Activated naive CD4-positive, alpha-beta T cell treated with Interleukin-2 at 50 U/mL for 16 hours (primary cell): ENCODE measurements at regions not wholly inside any gene's neighbourhood (a gene's known extent, or its start where the extent isn't known, plus 50 kb on each side); places are given as distances from the start of the nearest gene placed in this dataset.

Experiments used
- DNase-seq: peaks from one replicate; pipeline ENCODE4 v3.0.0-alpha.2; 2020

DNA sequence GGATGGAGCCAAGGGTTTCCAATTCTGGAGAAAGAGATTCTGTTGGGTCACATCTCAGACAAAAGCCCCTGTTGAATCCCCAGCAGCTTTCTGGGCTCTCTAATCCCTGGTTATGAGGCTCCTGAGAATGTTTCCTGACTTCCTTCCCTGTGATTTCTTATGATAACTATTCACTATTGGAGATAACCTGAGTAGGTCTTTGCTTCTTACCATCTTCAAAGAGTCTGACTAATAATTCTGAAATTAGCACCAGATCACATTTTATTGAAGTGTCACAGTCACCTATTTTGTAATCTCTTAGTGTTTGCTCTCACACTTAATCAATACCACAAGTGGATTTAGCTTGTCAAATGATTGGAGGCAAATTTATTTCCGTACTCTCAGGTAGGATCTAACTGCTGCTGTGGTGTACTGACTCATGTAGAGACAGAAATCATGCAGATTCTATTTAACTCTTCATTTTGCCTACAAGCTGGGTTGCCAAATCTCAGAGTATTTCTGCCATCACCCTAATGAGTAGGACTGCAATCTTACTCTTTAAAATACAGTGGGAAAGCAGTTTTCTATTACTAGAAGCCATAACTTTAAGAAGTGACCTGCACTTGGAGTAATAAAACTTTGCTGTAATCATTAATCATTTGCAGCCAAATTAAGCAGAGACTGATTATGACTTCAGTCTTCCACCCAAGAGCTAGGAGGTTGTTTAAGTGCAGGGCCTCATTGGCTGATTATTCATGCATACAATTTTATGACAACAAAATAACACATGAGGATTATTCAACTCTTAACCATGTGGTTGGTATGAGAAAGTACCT is 422.1 kb downstream of the EPM2A start:
- DNase-seq, result no peak

DNA sequence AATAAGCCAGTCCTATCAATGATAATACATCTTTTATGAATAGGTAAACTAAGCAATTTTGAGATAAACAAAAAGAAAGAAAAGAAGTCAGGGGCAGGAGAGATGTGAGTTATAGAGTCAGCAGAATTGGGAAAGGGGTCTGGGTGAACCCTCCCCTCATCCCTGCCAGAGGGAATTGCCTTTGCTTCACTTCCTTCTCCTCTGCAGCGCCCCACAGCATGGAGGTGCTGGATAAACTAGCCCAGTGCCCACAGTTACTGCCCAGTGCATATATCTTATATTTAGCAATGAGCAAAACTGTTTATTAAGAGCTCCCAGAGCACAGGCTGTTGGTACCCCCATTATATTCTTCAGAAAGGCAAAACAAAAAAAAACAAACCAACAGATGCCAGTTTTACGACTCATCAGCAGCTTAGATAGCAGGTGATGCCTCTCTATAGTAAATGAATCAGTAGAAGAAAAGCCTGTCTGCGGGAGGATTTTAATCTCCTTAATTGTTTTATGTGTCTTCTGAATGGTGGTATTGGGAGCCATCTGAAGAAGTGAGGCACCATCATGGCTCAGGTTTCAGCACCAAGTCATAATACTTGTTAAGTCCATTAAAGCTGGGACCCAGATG is 419.2 kb downstream of the EPM2A start:
- no peak for DNase-seq

DNA sequence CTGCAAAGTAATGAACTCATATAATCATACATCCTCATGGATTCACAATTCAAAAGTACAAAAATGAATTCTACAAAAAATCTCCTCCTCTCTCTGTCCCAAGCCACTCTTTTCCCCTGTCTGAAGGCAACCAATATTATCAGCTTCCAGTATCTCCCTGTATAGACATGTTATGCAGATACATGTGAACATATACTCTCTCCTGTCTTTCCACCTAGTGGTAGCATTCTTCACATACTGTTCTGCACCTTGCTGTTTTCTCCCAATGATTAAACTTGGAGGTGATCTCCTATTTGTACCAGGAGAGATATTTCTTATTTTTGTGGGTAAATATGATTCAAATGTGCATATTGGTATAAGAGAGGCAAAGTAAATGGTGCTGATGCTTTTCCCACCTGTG is 416.4 kb downstream of the EPM2A start:
- no peak for DNase-seq

DNA sequence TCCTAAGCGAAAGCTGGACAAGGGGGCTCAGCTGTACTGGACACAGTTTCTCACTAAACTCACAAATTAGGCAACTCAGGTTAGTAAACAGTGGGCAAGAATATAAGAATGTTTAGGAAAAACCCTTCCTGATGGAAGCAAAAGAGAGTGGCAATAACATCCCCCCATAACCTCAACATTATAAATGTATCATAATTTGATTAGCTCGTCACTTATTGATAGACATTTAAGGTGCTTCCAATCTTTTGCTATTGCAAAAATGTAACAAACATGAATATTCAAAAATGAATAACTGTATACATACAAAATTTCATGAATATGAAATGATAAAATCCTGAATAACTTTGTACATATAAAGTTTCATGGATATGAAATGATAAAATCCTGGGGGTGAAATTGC is 415.7 kb downstream of the EPM2A start:
- no peak for DNase-seq

DNA sequence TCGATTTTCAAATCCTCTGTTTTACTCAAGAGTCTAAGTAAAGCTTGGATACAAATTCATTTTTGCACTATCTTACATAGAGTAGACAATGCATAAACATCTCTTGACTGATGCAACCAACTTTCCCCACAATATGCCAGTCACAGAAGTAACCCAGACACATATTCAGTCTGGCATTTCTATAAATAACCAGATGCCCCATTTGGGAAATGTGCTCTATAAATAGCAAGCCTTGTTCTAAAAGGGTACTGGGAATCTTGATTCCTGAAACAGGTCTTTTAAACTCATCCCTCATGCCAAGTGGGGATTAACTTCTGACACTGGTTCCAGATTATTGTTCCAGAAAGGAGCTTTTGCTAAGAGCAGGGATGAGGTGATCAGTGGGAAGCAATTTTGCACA is 411.7 kb downstream of the EPM2A start:
- DNase-seq, result no peak

DNA sequence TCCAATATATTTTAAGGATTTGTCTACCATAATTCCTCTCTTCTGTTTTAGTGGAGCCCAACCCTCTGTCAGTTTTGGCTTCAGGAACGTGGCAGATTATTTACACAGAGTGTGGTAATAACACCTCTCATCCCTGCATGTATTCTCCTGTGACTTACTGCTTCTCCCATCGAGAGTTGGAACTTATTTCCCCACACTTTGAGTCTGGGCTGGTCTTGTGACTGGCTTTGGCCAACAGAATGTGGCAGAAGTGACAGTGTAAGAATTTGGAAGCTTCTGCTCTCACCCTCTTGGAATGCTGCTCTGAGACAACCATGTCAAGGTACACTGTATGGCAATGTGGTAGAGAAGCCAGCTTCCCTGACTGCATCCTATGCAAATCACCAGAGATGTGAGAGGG is 407.7 kb downstream of the EPM2A start:
- DNase-seq, result no peak

DNA sequence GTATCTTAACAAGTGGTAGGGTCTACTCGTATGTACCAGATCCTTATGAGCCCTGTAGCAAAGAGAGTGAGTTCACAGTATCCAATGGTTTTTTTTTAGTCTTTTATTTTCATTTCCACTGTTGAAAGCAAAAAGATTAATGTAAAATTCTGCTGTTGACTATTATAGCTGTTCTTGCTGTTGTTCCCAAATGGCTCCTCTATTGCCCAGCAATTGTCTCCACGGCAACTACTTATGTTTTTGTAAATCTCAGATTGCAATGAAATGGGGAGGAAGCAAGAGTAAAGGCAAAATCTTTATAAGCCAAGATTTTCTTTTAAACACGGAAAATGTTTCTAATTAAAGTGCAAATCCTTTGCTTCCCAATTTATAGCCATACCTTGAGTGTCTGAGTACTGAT is 406.1 kb downstream of the EPM2A start:
- DNase-seq, result no peak

DNA sequence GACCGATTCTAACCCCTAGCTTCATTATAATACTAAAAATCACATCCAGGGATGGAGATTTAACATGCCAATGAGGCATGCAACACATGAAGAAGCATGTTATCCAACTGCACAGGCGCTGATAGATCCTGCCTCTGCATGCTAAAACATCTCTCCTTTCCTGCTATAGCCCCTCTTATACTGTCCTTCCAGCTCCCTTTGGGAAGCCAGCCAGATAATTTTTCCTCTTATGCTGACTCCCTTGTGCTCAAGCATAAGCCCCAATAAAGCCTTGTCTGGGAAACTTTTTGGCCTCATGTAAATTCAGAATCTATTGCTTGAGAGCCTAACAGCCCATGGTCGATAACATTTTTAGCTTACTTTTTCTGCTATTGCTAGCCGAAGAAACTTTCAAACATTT is 404.3 kb downstream of the EPM2A start:
- no peak for DNase-seq

DNA sequence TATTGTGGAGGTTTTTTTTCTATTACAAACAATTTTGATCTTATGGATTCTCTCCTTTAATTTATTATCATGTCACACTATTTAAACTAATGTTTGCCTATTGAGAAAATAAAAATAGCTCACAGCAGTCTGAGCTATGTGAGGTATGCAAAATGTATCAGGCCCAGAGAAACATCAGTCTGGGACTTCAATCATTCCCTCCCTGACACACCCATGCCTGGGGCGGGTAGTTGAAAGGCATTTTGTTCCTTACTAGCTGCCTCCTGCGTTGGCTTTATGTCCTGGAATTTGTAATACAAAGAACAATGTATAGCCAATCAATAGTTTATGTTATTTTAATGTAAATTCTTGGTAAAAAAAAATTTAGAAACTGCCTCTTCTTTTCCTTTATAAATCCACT is 403.3 kb downstream of the EPM2A start:
- no peak for DNase-seq

DNA sequence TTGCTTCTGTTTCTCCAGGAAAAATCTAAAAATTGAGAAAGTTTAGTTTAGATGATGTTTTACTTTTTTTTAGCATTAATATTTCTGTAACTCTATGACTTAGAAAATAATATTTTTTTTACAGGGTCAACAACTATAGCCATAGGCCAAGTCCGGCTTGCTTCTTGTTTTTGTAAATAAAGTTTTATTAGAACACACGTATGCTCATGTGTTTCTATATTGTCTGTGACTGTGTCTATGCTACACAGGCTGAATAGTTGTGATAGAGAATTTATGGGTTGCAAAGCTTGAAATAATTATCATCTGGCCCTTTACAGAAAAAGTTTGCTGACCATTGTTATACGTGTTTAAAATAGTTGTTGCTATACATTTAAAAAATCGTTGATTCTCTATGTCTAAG is 399.2 kb downstream of the EPM2A start:
- no peak for DNase-seq

DNA sequence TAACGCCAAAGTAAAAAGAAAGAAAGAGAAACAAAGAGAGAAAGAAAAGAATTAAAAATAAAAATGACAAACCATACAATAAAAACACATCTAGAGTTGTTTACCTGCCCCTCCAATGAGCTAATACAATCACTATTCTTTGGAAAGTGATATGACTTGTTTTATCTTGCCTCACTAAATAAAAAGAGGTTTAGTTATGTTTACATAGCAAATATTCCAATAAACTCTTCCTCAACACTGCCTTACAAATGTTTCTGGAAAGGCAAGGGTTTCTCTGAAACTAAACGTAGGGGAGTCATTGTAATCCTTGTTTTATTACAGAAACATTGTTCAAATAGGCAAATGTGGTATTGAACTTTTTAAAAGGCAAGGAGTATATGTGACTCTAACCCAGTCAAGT is 396.2 kb downstream of the EPM2A start:
- no peak for DNase-seq

DNA sequence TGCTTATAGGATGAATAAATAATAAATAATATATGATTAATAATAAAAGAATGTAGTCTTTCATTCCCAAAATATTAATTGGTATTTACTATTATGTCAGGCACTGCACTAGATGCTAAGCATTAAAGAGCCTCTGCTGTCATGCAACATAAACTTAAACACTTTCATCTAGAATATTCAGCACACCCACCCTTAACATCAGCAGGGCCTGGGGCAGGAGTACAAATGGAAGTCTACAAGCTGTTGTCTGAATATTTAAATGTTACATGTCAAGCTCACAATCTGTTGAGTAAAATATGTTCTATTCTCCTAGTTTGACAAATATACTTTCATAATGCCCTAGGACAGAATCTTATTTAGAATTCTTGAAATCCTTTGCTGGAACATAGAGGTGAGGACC is 395.1 kb downstream of the EPM2A start:
- no peak for DNase-seq

DNA sequence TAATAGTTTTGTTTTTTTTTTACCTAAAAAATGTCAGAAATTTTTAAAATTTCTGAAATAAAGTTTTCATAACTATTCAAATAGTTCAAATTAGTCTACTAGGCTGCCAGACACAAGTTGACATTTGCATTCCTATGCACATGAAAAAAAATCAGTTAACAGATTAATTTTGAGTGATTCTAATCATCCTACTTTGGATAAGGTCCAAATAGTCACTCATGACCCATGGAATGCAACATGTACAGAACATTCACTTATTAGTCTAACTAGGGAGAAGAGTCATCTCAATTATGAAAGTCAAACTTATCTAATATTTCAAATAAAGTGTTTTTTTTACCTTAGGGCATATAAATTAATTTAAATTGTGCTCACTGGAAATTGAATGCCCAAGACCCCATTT is 390.2 kb downstream of the EPM2A start:
- no peak for DNase-seq

DNA sequence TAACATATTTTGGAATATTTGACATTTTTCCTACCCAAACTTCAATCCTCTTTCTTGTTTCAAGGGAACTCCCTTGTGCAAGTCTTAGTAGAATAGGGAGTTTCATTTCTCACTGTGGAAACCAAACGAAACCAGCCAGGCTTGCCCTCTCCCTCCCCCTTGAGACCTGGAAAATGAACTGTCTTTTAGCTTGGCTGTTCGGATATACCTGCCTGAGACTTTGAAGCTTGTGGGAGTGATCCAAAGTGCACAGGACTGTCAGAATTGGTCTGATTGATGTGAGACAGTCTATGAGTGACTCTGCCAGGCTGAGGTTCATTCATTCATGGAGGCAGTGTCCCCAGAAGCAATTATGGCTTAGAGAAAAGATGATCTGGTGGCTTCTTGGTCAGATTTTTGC is 388.1 kb downstream of the EPM2A start:
- DNase-seq, result no peak

DNA sequence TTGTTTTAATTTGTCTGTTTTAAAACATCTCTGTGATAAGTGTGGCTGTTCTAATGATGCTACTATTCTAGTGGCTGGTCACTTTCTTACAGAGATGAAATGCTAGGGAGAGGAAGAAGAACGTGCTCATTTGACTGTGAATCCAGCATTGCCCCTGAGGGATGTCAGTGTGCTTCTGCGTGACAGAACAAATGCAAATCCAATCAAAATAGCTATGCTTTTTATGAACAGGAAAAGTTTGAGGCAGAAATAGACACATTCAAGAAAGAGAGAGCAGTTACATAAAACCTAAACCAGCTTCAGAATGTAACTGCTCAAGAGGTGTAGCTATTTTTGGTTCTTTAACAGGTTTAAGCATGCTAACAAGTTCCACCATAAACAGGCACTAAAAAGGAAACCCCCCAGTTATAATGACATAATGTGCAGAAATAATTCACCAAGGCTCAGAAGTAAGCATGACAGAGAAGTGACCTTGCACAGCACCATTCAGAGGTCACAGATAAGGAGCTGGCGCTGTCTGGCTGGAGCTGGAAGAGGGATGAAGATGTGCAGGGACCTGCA is 385.3 kb downstream of the EPM2A start:
- DNase-seq, result no peak

DNA sequence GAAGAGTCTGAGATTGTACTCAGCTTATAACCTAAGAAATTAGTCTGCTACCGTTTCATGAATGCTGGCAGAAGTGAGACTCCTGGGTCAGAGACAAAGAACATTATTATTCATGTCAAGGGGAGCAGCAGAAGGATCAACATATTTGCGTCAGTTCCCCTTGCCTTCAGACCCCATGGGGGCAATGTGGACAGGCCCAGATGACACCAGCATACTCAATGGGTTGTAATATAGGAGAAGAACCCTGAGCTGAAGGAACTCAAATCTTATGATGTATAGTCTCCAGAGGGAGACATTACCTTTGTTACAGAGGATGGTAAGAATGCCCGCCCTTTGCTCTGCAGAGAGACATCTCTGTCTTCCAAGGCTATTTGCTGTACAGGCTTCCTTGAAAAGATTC is 384.4 kb downstream of the EPM2A start:
- DNase-seq, result no peak

DNA sequence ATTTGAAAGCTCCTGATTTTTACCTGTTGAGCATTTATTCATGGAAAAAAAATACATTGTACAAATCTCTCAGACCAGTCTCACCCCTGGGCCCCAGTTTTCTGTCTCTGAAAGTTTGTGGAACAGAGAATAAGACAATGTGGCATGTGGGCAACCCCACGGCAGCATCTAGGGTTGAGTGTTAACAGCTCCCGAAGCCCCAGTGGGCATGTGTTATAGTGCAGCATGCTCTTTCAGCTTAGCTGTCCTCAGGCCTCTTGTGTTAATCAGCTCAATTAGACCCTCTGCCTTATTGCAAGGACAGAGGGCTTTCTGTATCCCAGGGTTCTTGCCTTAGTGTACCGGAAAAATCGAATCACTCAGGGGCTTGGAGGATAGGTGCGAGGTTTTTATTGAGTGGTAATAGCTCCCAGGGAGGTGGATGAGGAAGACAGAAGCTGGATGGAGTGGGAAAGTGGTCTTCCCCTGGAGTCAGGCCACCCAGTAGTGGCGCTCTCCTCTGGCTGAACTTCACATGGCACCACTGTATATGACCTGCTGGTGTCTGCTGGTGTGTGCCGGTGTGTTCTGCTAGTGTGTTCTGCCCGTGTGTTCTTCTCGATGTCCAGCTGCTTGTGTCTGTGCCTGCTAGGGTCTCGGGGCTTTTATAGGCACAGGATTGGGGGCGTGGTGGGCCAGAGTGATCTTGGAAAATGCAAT is 382.8 kb downstream of the EPM2A start:
- DNase-seq, result no peak

DNA sequence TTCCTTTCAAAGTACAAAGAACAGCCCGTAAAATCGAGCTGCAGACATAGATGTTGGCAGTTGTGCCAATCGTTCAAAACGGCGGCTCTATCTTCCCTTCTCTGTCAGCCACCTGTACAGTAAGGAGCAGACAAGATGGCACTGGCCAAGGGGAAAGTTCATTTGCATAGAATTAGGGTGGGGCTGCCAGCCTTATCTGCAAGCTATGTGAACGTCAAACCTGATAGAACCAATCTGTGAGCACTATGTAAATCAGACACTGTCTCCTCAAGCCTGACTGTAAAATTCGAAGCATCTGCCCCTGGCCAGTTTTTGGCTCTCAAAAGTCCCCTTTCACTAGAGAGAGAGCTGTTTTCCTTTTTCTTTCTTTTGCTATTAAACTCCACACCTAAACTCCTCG is 374.5 kb downstream of the EPM2A start:
- no peak for DNase-seq

DNA sequence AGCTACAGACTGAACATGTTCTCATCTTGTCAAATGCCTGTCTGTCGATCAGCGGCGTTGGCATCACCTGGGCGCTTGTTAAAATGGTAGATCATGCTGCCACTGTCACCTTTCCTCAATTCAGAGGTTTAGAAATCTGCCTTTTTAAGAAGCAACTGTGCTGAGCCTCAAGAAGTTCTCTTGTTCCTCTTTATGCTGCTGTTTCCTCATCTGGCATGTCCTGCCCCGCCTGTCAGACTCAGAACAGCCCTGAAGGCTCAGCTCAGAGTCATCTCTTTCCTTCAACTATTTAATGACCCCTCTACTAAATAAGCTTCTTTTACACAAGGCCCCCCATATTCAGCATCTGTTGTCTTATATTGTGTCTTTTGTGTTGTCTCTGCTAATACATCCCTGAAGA is 368.2 kb downstream of the EPM2A start:
- DNase-seq, result no peak

DNA sequence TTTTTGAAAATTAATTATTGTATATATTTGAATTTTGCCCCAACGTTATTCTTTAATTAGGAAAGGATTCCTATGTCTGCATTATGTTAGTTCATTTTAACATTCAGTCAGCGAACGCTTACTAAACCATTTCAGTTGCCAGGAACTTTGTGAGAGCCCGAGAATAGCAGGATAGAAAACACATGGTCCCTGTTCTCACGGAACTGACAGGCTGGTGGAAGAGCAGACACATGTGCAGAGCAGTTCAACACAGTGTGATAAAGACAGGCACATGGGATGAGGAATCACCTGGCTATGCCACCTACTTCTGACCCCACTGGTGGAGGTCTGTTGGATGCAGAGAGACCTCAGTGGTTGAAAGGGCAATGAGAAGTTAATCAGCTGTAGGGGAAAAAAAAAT is 367.2 kb downstream of the EPM2A start:
- no peak for DNase-seq

DNA sequence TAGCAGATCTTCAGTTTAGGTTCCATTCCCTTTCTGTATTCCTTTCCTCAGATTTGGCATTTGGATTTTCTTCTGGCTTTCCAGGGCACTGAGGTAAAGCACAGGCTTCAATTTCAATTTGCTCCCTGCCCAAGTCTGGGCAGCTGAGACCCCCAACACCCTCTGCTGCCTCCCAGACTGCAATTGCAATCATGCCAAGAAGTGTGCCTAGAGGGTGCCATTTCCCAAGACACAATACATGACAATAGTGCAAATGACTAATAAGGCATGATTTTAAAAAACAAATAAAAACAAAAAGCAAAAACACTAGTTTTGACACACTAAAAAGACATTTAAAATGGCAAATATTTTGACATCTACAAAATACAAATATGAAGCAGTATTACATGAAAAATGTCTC is 364.8 kb downstream of the EPM2A start:
- DNase-seq, result no peak

DNA sequence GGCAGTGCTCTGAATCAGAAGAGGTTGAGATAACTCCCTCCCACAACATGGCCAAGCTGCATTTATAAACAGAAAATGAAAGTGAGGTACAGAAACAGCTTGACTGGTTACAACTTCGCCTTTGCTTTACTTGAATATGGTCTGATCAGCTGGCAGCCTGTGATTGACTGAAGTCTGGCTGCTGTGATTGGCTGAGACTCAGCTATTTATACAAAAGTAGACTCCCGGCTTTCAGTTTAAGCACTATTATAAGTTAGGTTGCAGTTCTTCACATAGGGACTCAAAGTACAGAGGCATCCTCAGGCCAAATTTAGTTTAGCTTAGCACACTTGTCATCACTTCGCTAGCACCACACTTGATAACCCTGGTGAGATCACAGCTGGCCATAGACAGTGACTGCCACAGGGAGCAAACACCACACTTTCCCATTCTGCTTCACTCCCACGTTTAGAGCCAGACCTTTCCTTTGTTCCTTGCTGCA is 362.6 kb downstream of the EPM2A start:
- peak; percentile 16 for DNase-seq

DNA sequence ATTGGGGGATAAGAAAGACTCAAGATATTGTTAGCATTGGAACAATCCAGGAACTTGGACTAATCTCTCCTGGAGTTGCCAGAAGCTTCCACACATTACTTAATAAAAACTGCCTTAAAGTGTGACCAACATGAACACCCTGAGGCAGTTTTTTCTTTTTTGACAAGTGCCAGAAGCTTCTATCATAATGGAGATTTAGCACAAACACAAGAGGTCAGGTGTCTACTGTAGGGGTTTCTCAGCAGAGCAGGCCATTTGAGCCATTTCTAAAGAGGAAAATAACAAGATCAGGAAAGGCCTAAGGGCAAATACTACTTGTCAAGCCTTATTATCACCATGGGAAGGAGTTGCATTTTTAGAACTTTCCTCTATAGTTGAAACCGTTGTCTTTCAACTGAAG is 361.5 kb downstream of the EPM2A start:
- DNase-seq, result no peak

DNA sequence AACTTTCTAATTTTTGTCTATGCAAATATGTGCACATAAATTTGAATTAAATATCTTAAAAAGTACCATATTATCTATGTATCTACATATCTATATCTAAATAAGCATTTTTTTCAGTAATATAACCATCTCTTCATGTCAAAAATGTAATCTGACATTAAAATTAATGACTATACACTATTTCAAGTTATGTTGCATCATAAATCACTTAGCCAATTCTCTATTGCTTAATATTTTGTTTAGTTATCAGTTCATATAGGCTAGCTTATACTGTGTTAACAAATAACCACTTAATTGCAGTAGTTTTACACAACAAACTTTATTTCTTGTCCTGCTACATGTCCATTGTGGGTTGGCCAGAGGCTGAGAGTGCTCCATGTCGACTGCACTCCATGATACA is 360.8 kb downstream of the EPM2A start:
- no peak for DNase-seq
